Sciatic nerve (tissue), 2 donors: ENCODE measurements at regions not wholly inside any gene's neighbourhood (a gene's known extent, or its start where the extent isn't known, plus 50 kb on each side); places are given as distances from the start of the nearest gene placed in this dataset.

Source experiments
- ATAC-seq: fragments of 200-7000 bp; cut with Tn5 transposase; one replicate; pipeline ENCODE4 v1.9.1; 2020; ENCODE audit warnings: mild to moderate bottlenecking, moderate library complexity
- DNase-seq: peaks from one replicate; pipeline ENCODE4 v3.0.0-alpha.2; 2020; ENCODE audit warnings: low spot score
- intact Hi-C: fragments of 100-400 bp; cut with DNase I; formaldehyde crosslinking; loops from one replicate; pipeline ENCODE4 v1.14.2; 2022
- donor health status: DM: no; HTN: no; CAD: no.
- donor health status: DM: no; HTN: no; CAD: no.

DNA sequence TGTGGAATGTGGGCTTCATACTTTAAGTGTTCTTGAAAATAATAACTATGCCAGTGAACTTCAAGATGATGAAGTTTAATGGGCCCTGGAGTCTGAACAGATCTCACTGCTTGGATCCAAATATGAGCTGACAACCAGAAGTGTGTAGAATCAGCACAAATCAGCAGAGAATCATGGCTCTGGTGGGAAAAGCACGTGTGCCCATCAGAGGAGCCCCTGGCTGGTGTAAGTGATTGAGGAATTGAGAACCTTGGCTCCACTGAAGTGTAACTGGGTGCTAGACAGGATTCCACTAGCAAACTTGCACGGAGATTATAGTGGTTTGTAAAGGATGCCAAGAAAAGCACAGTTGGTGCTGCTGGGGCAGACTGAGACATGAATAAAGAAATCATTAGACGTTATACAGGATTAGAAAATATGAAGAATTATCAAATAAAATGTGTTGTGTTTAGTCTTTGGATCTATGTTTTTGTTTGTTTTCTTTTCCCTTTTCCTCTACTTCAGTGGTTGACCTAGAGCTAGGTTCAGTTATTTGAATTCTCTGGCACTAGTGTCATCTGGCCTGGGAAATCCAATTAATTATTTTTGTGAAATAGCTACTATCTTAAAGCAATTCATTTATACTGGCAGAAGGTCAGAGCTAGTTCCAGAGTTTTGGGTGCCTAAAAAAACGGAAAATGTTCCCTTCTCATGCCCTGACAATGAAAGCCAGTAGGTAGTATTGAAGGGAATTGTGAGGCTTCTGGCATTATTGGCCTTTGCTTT is 175.7 kb upstream of the MEOX2 start:
- peak; percentile 49 for ATAC-seq
- intact Hi-C loops, result no loop called here
- DNase-seq, result no peak

DNA sequence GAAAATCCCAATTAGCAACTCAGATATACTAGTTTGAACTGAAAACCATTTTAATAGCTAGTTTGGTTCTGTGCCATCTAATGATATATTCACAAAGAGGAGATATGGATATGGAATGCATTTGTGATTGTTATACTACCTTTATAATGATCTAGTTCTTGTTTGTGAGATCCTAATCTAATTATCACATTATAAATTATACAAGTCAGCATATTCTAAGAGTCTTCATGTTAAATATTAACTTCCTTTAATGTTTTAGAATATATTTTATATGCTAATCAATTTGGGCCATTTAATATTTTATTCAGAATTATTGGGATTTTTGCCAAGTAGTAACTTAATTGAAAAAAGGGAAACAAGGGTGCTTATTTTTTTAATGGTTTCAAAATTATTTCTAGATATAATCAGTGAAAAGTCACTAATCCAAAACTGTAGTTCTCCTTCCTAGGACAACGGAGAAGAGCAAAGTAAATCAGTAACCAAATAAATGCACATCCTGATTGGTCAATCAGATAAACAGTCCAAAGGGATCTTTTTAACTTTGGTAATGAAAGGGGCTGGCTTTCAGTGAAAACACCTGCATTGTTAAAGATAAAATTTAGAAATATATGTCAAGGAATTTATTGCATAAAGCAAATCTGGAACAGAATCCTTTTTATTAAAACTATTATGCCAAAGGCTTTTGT is 173.9 kb upstream of the MEOX2 start:
- intact Hi-C loops, result no loop called here
- no peak for ATAC-seq
- DNase-seq, result no peak

DNA sequence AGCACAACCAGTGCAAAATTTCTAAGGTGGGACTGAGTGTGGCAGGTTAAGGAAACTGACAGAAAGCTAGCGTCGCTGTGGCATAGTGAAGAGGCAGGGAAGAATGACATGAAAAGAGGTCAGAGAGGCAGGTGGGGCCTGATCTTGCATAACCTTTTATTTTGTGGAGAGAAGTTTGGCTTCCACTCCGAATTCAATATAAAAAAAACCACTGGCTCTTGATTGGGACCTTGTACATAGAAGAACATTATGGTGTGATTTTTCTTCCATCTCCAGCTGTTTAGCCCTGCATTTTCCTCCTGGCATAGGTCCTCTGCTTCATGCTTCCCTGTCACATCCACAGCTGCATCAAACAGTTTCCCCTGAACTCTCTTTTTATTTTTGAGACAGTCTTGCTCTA is 170.5 kb upstream of the MEOX2 start:
- intact Hi-C loops, result no loop called here
- no peak for DNase-seq
- no peak for ATAC-seq

DNA sequence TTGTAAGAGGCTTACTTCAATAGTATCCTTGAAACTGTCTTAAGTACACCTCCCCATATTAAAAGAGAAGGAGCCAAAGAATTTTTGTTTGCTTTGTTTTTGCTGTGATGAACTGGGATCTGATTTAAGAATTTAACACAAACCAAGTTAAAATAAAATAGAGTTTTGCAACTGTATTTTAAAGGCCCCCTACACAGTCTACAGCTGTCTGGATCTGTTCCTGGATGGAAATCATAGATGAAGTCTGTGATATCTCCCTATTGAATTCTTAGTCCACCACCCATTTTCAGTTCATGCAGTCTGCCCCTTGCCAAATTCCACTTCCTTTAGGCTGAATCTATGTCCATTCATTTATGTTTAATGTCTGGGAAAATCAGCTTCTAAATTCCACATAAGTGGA is 169.8 kb upstream of the MEOX2 start:
- ATAC-seq (no peak), DNase-seq (no peak)
- intact Hi-C loops, result no loop called here

DNA sequence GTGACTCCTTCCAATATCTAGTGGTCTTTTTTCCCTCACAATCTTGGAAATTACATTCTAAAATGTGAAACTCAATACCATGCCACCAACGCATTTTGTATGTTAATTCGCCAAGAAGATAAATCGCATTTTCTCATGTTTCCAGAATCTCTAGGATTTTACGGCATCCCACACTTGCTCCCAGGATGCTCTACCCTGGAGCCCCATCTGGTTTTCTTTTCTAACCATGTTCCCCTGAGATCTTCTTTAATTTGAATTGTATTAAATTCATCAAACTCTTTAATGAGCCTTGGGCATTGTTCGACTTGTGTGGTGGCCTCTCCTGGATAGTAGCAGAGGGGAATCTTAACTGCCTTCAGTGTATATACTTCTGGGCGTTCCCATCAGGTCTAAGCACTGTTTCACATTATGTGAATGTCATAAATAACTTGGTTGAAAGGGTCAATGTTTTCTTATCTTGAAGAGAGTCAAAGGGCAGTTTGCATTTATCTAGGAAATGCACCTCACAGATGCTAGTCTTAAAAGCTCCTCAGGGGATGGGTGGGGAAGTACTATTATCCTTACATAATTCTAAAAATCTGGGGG is 169.1 kb upstream of the MEOX2 start:
- DNase-seq (no peak), ATAC-seq (no peak)
- intact Hi-C loops, result no loop called here

DNA sequence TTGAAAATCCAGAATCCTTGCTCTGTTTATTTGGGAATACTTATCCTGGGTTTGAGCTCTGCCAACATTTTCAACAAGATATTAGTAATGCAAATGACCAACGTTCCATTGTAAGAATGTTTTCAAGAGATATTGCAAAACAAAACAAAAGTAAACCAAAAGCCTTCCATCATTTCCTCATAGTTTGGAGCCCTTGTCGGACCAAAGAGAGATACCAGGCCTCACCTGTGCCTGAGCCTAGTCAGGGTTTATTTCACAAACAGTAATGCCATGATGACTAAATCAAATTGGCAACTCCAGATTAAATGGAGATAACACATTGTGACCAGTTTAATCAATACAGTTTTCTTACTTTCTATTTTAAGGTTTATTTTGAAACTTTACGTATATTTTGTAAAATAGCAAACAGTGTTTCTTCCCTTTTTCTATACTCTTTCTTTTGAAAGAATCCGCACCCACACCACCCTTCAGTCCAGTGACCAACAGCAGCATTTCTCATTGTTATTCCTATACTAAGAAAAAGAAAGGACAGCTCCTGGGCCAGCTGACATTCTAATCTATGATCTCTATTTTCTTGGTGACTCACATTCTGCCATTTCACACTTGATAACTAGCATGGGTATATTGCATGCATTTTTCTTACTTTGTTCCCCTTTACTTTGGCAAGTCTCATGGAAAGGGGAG is 168.5 kb upstream of the MEOX2 start:
- DNase-seq, result no peak
- ATAC-seq, result peak; percentile 52
- intact Hi-C loops, result no loop called here

DNA sequence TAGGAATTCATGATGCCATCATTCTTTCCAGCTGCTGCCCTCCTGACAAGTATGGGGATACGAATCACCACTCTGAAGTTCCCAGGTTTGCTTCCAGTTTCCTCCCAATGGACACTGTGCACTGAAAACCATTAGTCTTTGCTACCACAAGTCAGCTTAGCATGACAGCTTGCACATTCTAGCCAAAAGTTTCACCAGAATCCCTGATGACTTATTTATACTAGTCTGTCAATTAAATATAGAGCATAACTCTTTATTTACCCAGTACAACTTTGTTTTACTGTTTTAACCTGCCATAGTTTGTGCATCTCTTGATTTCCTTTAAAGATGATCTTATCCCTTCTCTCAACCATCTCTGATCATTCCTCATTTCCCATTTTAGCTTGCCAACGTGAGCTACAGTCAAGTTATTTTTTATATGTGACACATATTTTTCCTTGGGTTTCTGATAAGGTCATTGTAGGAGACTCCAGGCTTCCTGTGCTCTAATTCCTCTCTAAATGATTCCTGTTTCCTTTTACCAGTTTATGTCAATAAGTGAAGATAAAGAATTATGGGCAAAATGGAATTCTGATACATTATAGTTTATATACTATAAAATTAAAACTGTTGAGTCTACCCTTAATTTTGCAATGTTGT is 167.5 kb upstream of the MEOX2 start:
- intact Hi-C loops, result no loop called here
- DNase-seq, result no peak
- ATAC-seq, result no peak

DNA sequence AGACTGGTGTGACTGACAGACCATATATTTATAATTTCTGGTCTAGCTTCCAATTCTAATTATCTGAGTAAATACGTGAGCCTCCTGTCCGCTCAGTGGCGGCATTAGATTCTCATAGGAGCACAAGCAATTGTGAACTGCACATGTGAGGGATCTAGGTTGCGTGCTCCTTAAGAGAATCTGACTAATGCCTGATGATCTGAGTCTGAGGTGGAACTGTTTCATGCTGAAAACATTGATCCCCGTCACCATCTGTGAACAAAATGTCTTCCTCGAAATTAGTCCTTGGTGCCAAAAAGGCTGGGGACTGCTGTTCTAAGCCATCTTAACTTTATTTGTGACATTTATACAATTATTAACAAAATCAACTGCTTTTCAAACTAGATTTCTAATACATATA is 164.7 kb upstream of the MEOX2 start:
- no peak for ATAC-seq
- intact Hi-C loops, result no loop called here
- no peak for DNase-seq

DNA sequence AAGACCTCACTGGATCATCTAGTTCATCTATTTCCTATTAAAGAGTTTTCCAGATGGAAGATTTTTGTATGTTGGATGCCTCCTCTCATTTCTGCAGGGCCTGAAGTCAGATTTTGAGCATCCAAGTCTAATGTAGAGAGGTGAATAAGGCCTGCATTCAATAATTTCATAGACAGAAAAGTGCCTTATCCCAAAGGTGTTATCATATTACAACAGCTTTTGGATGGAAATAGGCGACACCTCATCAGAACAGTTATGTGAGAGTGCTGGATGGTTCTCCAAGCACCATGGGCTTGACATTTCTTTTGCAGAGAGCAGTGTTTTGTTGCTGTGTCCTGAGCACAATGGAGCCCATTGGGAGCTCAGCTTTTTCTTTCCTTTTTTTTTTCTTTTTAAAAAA is 162.4 kb upstream of the MEOX2 start:
- ATAC-seq, result no peak
- no peak for DNase-seq
- intact Hi-C loops, result no loop called here

DNA sequence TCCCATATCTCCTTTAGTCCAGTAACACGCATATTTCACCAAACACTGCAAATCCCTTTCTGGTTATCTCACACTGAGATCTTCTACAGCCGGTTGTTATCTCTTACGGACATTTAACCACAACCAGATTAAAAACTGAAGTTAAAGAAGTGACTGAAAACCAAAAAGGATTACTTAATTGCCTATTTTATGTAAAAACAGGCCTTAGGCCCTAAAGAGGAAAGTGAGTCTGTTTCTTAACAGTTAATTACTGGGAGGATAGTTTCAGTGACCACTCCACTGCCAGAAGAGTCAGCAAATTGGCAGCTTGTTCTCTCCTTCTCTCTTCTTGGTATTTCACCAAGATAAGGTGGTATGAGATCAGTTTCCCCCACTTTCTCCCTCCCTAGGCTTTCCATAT is 161.9 kb upstream of the MEOX2 start:
- intact Hi-C loops, result no loop called here
- peak; percentile 30 for ATAC-seq
- DNase-seq, result no peak

DNA sequence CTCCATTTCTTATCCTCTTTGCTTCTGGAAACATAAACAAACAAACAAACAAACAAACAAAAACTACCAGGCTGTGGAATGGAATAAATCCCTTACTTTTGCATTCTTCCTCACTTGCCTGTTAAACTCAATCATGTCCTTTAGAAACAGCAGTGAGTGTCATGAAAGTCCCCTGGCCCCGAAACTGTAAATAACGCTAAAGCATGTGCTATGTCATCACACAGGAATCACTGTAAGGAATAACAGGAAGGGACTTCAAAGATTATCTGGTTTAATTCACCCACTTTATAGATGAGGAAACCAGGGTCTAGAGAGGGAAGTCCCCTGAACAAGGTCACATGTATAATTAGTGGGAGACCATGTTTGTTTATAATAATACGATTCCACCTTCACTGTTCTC is 159.4 kb upstream of the MEOX2 start:
- ATAC-seq, result no peak
- intact Hi-C loops, result no loop called here
- DNase-seq, result no peak

DNA sequence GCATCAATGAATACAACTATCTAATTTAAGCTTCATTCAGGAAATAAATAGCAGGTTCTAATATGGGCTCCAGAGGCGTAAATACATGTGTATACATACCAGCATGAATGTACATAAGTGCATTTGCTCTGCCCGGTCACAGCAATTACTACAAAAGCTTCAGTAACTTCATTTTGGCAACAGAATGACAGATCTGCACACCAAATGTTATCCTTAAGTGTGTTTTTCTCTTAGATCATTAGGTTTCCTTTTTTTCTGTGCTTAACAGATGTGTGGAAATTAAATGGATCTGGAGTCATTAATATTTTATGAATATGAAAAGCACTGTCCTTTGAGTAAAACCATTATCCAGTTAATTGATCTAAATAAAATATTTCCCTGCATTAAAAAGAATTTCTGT is 159.0 kb upstream of the MEOX2 start:
- no peak for DNase-seq
- intact Hi-C loops, result no loop called here
- no peak for ATAC-seq

DNA sequence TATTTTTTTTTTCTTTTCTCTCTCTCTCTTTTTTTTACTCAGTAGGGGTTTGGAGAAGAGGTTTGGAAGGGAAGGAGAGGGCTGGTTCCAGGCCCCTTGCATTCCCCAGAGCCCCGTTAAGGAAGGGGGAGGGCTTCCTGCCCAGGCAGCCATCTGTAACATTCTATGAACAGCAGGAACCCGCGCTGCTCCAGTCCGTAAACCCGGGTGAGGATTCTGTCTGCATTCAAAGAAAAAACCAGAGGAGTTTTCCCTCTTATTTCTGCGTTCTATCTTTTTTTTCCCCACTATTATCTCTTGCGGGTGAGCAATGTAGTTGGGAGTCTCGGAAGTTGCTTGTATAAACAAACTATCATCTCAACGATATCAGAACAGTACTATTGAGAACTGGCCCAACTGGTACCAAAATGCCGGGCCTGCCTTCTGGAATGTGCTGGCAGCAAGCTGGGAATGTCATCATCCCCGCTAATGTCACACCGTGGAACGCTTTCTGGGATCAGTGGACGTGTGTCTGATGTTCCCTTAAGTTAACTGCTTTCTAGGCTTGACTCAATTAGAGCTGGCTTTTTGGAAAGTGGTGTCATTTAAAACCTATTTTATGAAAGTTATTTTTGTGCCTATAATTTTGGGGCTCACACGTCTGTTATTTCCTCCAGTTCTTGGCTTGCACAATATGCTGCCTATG is 153.1 kb upstream of the MEOX2 start:
- peak; percentile 95 for ATAC-seq
- DNase-seq, result peak; percentile 80
- intact Hi-C loops, result no loop called here

DNA sequence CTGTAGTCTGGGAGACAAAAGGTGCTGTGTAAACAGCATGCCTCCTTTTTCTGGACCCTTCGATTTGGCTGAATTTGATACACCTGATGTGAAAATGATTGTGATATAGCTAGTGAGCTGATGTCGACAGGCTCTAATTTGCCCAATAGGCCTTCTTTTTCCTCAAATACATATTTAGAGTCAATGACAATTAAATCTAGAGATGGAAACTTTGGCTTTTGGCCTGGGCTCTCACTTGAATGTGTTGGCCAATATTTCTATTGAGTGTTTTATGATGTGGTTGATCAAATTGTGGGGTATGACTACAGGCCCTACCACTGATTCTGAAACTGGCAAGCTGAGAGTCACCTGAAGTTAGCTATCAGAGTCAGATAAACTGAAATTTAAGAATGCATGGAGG is 151.8 kb upstream of the MEOX2 start:
- intact Hi-C loops, result no loop called here

DNA sequence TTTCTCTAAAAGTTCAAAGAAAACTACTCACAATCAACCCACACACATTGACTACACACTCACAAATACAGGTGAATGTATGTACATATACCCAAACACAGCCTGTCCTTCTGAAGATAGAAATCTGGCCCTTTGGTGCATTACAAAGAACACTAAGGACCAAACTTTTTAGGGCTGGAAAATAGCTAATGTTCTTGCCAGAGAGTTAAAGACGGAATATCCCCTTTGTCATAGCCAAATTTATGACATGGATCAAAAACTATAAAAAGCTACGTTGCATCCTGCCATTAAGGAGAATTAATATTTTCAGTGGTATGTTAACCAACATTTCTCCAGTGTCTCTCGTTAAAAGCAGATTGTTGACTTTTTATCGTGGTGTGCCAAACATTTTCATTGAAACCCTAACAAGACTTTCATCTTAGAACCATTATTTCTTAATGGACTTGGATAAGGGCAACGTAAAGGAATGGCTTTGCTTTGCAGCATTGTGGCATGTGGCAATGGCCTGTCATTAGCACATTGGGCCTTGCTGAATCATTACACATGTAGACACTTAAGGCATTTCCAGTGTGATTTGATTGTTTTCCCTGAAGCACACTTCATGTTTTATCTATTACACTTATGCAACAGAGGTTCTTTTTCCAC is 150.9 kb upstream of the MEOX2 start:
- intact Hi-C loops, result no loop called here
- DNase-seq (no peak), ATAC-seq (peak; percentile 66)

More for the DNA sequence above, 151.8 kb upstream of the MEOX2 start:
- no peak for ATAC-seq
- no peak for DNase-seq

DNA sequence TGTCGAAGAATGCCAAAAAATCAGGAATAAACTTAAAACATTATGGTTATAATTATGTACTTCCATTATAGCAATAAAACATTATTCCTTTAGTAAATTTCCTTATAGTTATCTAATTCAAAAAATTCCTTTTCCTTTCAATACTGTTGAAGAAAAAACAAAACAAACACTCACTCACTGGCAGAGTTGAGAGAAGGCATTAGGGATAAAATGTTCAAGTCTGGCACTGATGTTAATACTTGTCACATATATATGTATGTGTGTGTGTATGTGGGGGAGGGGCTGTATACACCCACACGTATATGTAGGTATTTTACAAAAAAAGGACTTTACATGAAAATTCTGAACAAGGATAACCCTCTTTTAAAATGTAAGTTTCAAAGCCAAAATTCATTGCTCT is 150.2 kb upstream of the MEOX2 start:
- ATAC-seq, result no peak
- DNase-seq, result no peak
- intact Hi-C loops, result no loop called here

DNA sequence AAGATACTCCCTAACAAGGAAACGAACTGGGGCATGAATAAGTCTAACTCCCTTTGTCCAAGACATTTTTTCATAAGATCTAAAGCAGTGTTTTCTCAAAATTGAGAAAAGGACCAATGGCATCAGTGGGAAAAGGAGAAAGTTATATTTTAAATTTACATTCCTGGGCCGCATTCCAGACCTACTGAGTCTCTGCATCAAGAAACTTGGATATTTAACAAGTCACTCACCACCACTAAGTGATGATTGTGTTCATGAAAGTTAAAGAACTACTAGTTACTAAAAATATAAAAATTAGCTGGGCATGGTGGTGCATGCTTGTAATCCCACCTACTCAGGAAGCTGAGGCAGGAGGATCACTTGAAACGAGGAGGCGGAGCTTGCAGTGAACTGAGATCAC is 149.6 kb upstream of the MEOX2 start:
- ATAC-seq (no peak), DNase-seq (no peak)
- intact Hi-C loops, result no loop called here

DNA sequence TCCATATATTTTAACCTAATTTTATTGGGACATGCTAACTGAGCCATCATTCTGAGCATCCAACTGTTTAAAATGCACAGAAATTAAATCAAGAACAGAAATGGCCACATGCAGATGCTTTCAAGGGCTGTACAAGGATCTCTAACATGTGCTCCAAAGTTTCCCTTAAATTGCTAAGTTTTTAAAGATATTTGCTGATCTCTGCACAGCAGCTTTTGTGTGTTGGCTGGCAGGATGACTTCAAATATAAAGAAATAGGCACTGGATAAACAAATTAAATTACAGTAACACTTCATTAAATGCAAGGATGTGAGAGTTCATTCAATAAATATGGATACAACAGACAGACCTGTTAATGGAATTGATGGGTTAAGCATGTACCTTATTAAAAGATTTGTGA is 148.0 kb upstream of the MEOX2 start:
- DNase-seq (no peak), ATAC-seq (no peak)
- intact Hi-C loops, result no loop called here

DNA sequence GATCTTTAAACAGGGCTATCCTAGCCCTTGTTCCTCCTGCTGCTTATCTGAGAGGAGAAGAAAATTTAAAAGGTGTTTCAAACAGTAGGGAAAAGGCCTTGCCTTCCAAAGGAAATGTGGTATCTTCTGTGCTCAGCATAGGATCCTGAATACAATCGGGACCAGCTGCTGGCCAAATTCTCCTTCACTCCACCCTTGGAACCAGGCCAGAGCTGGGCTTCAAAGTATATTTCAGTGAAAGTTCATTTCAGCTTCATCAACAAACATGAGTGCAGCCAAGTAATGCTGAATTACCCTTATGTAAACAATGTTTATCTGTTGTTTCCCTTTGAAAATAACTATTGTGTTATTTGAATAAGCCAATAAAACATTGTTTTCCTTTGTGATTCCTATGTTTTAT is 146.5 kb upstream of the MEOX2 start:
- DNase-seq (peak; percentile 77), ATAC-seq (no peak)
- intact Hi-C loops, result no loop called here
